Esophagus squamous epithelium (tissue), 5 donors: ENCODE measurements at regions not wholly inside any gene's neighbourhood (a gene's known extent, or its start where the extent isn't known, plus 50 kb on each side); places are given as distances from the start of the nearest gene placed in this dataset.

ENCODE experiments used
- DNase-seq: peaks from one replicate; lab custom pipeline; 2025; lab: John Stamatoyannopoulos, UW
- H3K27ac ChIP-seq, 4 donors: fragments of 200-600 bp; sonication (generic); one replicate each; pipeline ENCODE4 v1.5.1; 2016 to 2019; ENCODE audit warnings: mild to moderate bottlenecking in 1 of 4
- H3K27me3 ChIP-seq, 4 donors: fragments of 200-600 bp; sonication (generic); 1 replicate in 3 of 4; 2 replicates in 1 of 4; pipeline versions ENCODE4 v1.5.1 to v1.6.0; 2017 to 2021; ENCODE audit warnings: antibody characterized with exemption in 1 of 4
- H3K36me3 ChIP-seq, 3 donors: fragments of 200-600 bp; sonication (generic); one replicate each; pipeline ENCODE4 v1.5.1; 2016 to 2019
- H3K4me1 ChIP-seq, 3 donors: fragments of 200-600 bp; sonication (generic); one replicate each; pipeline ENCODE4 v1.5.1; 2017 to 2019
- H3K4me3 ChIP-seq, 4 donors: fragments of 200-600 bp; sonication (generic); 1 replicate in 3 of 4; 2 replicates in 1 of 4; pipeline ENCODE4 v1.5.1; 2016 to 2019; ENCODE audit warnings: mild to moderate bottlenecking in 2 of 4, moderate library complexity in 1 of 4
- H3K9me3 ChIP-seq, 3 donors: fragments of 200-600 bp; sonication (generic); one replicate each; pipeline ENCODE4 v1.5.1; 2016 to 2019
- POLR2A ChIP-seq, 4 donors: fragments of 450-650 bp; IDR thresholded peaks; one replicate each; pipeline ENCODE4 v1.6.1; 2017; ENCODE audit warnings: antibody characterized with exemption in 4 of 4, mild to moderate bottlenecking in 4 of 4, moderate library complexity in 3 of 4
- WGBS, 2 donors: methylation state at CpG; one replicate each; pipeline ENCODE4 v1.1.5; 2018; 5-methylcytosine and 5-hydroxymethylcytosine counted together
- intact Hi-C: fragments of 100-400 bp; cut with DNase I; formaldehyde crosslinking; loops from one replicate; pipeline ENCODE4 v1.15.0; 2022
- TF ChIP-seq, protein P1 (sequence below), 6 experiments: fragments of 450-650 bp in 4 of 6; fragments of 200-600 bp in 2 of 6; sonication (generic) in 2 of 6; IDR thresholded peaks; one replicate each; pipeline ENCODE4 v1.5.1; 2016 to 2019; ENCODE audit warnings: antibody characterized with exemption in 6 of 6, mild to moderate bottlenecking in 4 of 6, moderate library complexity in 4 of 6
- donor health status: DM: yes; HTN: yes; CAD: no.

DNA sequence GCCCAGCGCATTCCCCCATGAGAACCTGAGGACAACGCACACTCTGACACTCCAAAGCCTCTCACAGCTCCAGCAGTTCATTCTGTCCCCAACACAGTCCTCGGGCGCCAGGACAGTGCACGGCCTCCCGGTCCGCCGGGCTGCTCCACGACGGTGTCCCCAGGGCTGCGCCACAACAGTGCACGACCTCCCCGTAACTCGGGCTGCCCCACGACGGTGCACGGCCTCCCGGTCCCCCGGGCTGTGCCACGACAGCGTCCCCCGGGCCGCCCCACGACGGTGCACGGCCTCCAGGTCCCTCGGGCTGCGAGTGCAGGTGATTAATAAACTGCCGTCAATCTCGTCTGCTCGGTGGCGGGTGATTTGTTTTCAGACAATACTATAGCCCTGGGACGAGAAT is 585.1 kb upstream of the FRG1 start:
- H3K9me3 ChIP-seq = peaks cover 0 to 10% (median 0%) of the 10 kb centered on the region in 3 donors
- intact Hi-C loops = no loop called here
- TF ChIP-seq, protein P1, sequence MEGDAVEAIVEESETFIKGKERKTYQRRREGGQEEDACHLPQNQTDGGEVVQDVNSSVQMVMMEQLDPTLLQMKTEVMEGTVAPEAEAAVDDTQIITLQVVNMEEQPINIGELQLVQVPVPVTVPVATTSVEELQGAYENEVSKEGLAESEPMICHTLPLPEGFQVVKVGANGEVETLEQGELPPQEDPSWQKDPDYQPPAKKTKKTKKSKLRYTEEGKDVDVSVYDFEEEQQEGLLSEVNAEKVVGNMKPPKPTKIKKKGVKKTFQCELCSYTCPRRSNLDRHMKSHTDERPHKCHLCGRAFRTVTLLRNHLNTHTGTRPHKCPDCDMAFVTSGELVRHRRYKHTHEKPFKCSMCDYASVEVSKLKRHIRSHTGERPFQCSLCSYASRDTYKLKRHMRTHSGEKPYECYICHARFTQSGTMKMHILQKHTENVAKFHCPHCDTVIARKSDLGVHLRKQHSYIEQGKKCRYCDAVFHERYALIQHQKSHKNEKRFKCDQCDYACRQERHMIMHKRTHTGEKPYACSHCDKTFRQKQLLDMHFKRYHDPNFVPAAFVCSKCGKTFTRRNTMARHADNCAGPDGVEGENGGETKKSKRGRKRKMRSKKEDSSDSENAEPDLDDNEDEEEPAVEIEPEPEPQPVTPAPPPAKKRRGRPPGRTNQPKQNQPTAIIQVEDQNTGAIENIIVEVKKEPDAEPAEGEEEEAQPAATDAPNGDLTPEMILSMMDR (IDR thresholded peaks at IDR 0.05) = no peak
- TF ChIP-seq POLR2A (IDR thresholded peaks at IDR 0.05) = no peak
- no peaks in the 10 kb centered on the region for H3K4me1 ChIP-seq
- whole genome bisulfite sequencing, 2 donors = 90 to 100% methylated on average over 1 to 28 of the region's 33 CpGs
- no peak for DNase-seq
- no peaks in the 10 kb centered on the region for H3K27me3 ChIP-seq
- H3K36me3 ChIP-seq = no peaks in the 10 kb centered on the region
- H3K4me3 ChIP-seq = no peak overlapping the region
- no peak overlapping the region for H3K27ac ChIP-seq

DNA sequence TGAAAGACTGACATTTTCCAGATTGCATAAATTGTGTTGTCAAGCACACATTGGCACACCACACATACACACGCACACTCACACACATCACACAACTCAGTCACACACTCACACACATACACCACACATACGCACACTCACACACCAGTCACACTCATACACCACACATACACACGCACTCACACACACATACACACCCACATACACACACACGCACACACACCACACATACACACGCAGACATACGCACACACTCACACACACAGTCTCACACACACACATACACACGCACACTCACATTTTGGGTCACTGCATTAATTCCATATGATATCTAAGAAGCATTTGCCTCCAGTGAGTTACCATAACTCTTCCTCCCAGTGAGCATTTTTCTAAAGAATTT is 578.3 kb upstream of the FRG1 start:
- peaks cover 0 to 11% (median 0%) of the 10 kb centered on the region in 3 donors for H3K9me3 ChIP-seq
- no peaks in the 10 kb centered on the region for H3K4me1 ChIP-seq
- no peak overlapping the region for H3K27ac ChIP-seq
- no peak for DNase-seq
- H3K27me3 ChIP-seq = no peaks in the 10 kb centered on the region
- no peak overlapping the region for H3K4me3 ChIP-seq
- no peaks in the 10 kb centered on the region for H3K36me3 ChIP-seq
- intact Hi-C loops = no loop called here
- WGBS, 2 donors = 85 to 95% methylated on average over 7 of the region's 7 CpGs
- TF ChIP-seq, protein P1 (IDR thresholded peaks at IDR 0.05) = no peak
- TF ChIP-seq POLR2A (IDR thresholded peaks at IDR 0.05) = no peak

DNA sequence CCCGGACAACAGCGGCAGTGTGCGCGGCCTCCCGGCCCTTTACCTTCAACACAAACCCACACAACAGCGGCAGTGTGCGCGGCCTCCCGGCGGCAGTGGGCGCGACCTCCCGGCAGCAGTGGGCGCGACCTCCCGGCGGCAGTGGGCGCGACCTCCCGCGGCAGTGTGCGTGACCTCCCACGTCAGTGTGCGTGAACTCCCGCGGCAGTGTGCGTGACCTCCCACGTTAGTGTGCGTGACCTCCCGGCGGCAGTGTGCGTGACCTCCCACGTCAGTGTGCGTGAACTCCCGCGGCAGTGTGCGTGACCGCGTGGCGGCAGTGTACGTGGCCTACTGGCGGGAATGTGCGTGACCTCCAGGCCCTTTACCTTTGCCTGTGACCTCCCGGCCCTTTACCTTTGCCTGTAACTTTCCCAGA is 576.6 kb upstream of the FRG1 start:
- H3K27ac ChIP-seq = no peak overlapping the region
- no peaks in the 10 kb centered on the region for H3K4me1 ChIP-seq
- 89 to 90% methylated on average over 15 to 18 of the region's 44 CpGs for WGBS, 2 donors
- DNase-seq = no peak
- intact Hi-C loops = no loop called here
- H3K9me3 ChIP-seq = peaks cover 0 to 11% (median 0%) of the 10 kb centered on the region in 3 donors
- H3K4me3 ChIP-seq = peak overlapping the region in 1 of 4 donors; percentile 23
- H3K36me3 ChIP-seq = no peaks in the 10 kb centered on the region
- TF ChIP-seq, protein P1 (IDR thresholded peaks at IDR 0.05) = no peak
- TF ChIP-seq POLR2A (IDR thresholded peaks at IDR 0.05) = no peak
- no peaks in the 10 kb centered on the region for H3K27me3 ChIP-seq

DNA sequence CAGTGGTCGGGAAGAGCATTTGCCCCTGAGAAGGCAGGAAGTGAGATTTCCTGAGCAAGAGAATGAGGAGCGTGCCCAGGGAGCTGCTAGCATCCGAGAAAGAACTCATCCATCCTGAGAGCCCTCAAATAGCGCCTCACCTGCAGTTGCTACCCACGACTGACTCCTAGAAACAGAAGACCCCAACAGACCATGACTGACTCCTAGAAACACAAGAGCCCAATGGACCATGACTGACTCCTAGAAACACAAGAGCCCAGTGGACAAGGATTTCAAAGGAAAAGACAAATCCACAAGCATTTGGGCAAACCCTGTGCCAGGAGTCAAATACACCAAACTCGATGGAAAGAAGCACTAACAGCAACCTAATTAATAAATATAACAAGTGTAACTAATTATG is 575.2 kb upstream of the FRG1 start:
- H3K36me3 ChIP-seq = no peaks in the 10 kb centered on the region
- TF ChIP-seq, protein P1 (IDR thresholded peaks at IDR 0.05) = no peak
- no peak for TF ChIP-seq POLR2A (IDR thresholded peaks at IDR 0.05)
- peaks cover 0 to 11% (median 0%) of the 10 kb centered on the region in 3 donors for H3K9me3 ChIP-seq
- no peak for DNase-seq
- WGBS, 2 donors = 63 to 79% methylated on average over 3 to 5 of the region's 6 CpGs
- no peak overlapping the region for H3K27ac ChIP-seq
- no peaks in the 10 kb centered on the region for H3K4me1 ChIP-seq
- no peak overlapping the region for H3K4me3 ChIP-seq
- intact Hi-C loops = no loop called here
- no peaks in the 10 kb centered on the region for H3K27me3 ChIP-seq

DNA sequence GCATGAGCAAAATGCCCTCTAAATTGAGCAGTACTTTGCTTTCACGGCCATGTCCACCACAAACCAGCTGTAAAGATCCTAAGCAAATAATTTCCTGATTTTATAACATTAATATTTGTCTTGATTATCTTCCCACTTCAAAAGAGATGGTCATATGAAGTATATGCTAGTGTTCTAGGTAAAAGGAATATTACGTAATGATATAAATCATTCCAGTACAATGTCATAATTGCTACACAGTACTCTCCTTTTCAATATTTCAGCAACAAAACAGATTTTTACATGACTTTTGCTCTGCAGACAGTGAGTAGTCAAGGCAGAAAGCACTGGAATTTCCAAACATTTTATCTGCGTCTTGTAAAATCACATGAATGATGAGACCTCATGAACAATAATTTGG is 572.8 kb upstream of the FRG1 start:
- intact Hi-C loops = no loop called here
- WGBS, 2 donors = 83 to 94% methylated on average over 3 of the region's 3 CpGs
- no peak for DNase-seq
- no peak for TF ChIP-seq POLR2A (IDR thresholded peaks at IDR 0.05)
- TF ChIP-seq, protein P1 (IDR thresholded peaks at IDR 0.05) = no peak
- peaks cover 0 to 11% (median 0%) of the 10 kb centered on the region in 3 donors for H3K9me3 ChIP-seq
- no peaks in the 10 kb centered on the region for H3K4me1 ChIP-seq
- H3K27me3 ChIP-seq = no peaks in the 10 kb centered on the region
- H3K4me3 ChIP-seq = no peak overlapping the region
- H3K27ac ChIP-seq = no peak overlapping the region
- no peaks in the 10 kb centered on the region for H3K36me3 ChIP-seq
